ENCODE measurements at regions not wholly inside any gene's neighbourhood (a gene's known extent, or its start where the extent isn't known, plus 50 kb on each side); places are given as distances from the start of the nearest gene placed in this dataset.

DNA sequence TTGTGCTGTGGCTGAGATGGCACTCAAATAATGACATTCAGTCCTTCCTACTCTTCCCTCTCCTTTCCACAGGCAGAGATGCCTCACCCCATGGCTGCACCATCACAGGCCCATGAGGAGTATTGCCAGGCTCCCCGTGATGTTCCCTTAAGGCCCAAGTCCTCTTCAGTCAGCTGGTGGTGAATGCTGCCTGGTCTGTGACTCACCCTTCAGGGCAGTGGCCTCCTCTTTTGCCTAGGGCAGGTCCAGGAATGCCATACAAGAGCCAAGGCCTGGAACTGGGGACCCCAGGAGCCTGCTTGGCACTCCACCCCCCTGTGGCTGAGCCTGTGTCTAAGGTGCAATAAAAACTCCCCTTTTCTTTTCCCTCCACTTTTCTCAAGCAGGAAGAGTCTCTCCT is 144.2 kb upstream of the GEMIN8 start:
- TF ChIP-seq, protein P1, sequence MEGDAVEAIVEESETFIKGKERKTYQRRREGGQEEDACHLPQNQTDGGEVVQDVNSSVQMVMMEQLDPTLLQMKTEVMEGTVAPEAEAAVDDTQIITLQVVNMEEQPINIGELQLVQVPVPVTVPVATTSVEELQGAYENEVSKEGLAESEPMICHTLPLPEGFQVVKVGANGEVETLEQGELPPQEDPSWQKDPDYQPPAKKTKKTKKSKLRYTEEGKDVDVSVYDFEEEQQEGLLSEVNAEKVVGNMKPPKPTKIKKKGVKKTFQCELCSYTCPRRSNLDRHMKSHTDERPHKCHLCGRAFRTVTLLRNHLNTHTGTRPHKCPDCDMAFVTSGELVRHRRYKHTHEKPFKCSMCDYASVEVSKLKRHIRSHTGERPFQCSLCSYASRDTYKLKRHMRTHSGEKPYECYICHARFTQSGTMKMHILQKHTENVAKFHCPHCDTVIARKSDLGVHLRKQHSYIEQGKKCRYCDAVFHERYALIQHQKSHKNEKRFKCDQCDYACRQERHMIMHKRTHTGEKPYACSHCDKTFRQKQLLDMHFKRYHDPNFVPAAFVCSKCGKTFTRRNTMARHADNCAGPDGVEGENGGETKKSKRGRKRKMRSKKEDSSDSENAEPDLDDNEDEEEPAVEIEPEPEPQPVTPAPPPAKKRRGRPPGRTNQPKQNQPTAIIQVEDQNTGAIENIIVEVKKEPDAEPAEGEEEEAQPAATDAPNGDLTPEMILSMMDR (IDR thresholded peaks at IDR 0.05) = no peak
- TF ChIP-seq POLR2A (IDR thresholded peaks at IDR 0.05) = no peak

Measured in vagina (tissue), 2 donors.